SU-DHL-6 (cell line): ENCODE measurements at regions not wholly inside any gene's neighbourhood (a gene's known extent, or its start where the extent isn't known, plus 50 kb on each side); places are given as distances from the start of the nearest gene placed in this dataset.

Experiments used
- H2AFZ ChIP-seq: fragments of 200-600 bp; sonication (generic); 2 replicates; pipeline ENCODE4 v1.6.1; 2014; ENCODE audit warnings: low read depth, mild to moderate bottlenecking, moderate library complexity, mixed read lengths, antibody characterized with exemption, low read length; ENCODE audit not compliant: severe bottlenecking
- H3F3A ChIP-seq: fragments of 200-600 bp; shearing (Covaris generic); 2 replicates; pipeline ENCODE4 v1.6.0; 2016; ENCODE audit warnings: antibody characterized with exemption, mild to moderate bottlenecking; ENCODE audit not compliant: insufficient read depth
- H3K27ac ChIP-seq: fragments of 200-600 bp; sonication (generic); 2 replicates; pipeline ENCODE4 v1.5.1; 2016; ENCODE audit warnings: low read depth, mild to moderate bottlenecking, low read length, moderate library complexity, mixed read lengths
- H3K27me3 ChIP-seq: fragments of 200-600 bp; sonication (generic), shearing (Covaris generic); 2 replicates; pipeline ENCODE4 v1.6.0; 2014; ENCODE audit warnings: mild to moderate bottlenecking, low read length
- H3K36me3 ChIP-seq: fragments of 200-600 bp; sonication (generic); 2 replicates; pipeline ENCODE4 v1.6.1; 2014; ENCODE audit warnings: mild to moderate bottlenecking, low read length, mixed read lengths
- H3K4me2 ChIP-seq: fragments of 300-600, 200-600 bp; shearing (Covaris generic), sonication (generic); 2 replicates; pipeline ENCODE4 v1.6.0; 2014; ENCODE audit warnings: low read length, low read depth, mild to moderate bottlenecking; ENCODE audit not compliant: poor library complexity, severe bottlenecking
- H3K4me3 ChIP-seq: fragments of 200-600 bp; sonication (generic); 2 replicates; pipeline ENCODE4 v1.5.1; 2014; ENCODE audit warnings: antibody characterized with exemption, low read length, mild to moderate bottlenecking, mixed read lengths; ENCODE audit not compliant: insufficient read depth, poor library complexity, severe bottlenecking
- H3K79me2 ChIP-seq: fragments of 200-600 bp; sonication (generic); 2 replicates; pipeline ENCODE4 v1.6.1; 2014; ENCODE audit warnings: mild to moderate bottlenecking, low read length, moderate library complexity; ENCODE audit not compliant: insufficient read depth
- H3K9ac ChIP-seq: fragments of 200-600 bp; sonication (generic); 2 replicates; pipeline ENCODE4 v1.7.0; 2014; ENCODE audit warnings: mild to moderate bottlenecking, low read length
- H3K9me2 ChIP-seq: fragments of 200-600 bp; sonication (generic); replicated peaks from 2 replicates; pipeline ENCODE4 v1.6.1; 2014; ENCODE audit warnings: low read length; ENCODE audit not compliant: insufficient read depth
- H3K9me3 ChIP-seq: fragments of 200-600 bp; sonication (generic); 2 replicates; pipeline ENCODE4 v1.6.1; 2014; ENCODE audit warnings: low read length, mixed read lengths; ENCODE audit not compliant: insufficient read depth
- H4K20me1 ChIP-seq: fragments of 200-600 bp; sonication (generic); 2 replicates; pipeline ENCODE4 v1.6.1; 2014; ENCODE audit warnings: low read depth, mild to moderate bottlenecking, antibody characterized with exemption, low read length, moderate library complexity, mixed read lengths
- CTCF ChIP-seq: fragments of 200-600 bp; sonication (generic); IDR thresholded peaks from one replicate; pipeline ENCODE4 v1.5.1; 2017; ENCODE audit warnings: antibody characterized with exemption, mild to moderate bottlenecking, low read length, moderate library complexity; ENCODE audit not compliant: insufficient read depth, poor library complexity, severe bottlenecking
- EZH2phosphoT487 ChIP-seq: fragments of 200-600 bp; sonication (generic), shearing (Covaris generic); conservative IDR thresholded peaks from 2 replicates; pipeline ENCODE4 v1.6.1; 2018; ENCODE audit warnings: mild to moderate bottlenecking, antibody characterized with exemption, low read length, moderate library complexity, mixed read lengths

- no peaks in the 10 kb centered on the region for H4K20me1 ChIP-seq
- no peak overlapping the region for H3K4me3 ChIP-seq
- no peaks in the 10 kb centered on the region for H3F3A ChIP-seq
- H3K79me2 ChIP-seq = no peaks in the 10 kb centered on the region
- no peak for TF ChIP-seq EZH2phosphoT487
- no peak for TF ChIP-seq CTCF
- H3K27me3 ChIP-seq = no peaks in the 10 kb centered on the region
- H3K4me2 ChIP-seq = no peak overlapping the region
- H3K9ac ChIP-seq = no peak overlapping the region
- H3K9me2 ChIP-seq = no peaks in the 10 kb centered on the region
- no peaks in the 10 kb centered on the region for H3K36me3 ChIP-seq
- no peak overlapping the region for H2AFZ ChIP-seq
- H3K27ac ChIP-seq = no peak overlapping the region
- H3K9me3 ChIP-seq = no peaks in the 10 kb centered on the region
Measured at GRCh38 chr13:21895779-21896178, 224.9 kb downstream of the FGF9 start.

- Histone ChIP-seq H2AFZ (no peak overlapping the region), H3F3A (no peaks in the 10 kb centered on the region), H3K4me2 (no peak overlapping the region), H3K27me3 (no peaks in the 10 kb centered on the region), H3K79me2 (no peaks in the 10 kb centered on the region), H3K4me3 (no peak overlapping the region), H3K9ac (no peak overlapping the region), H3K9me3 (no peaks in the 10 kb centered on the region), H3K36me3 (no peaks in the 10 kb centered on the region), H4K20me1 (no peaks in the 10 kb centered on the region), H3K27ac (no peak overlapping the region), H3K9me2 (no peaks in the 10 kb centered on the region)
- no peak for TF ChIP-seq EZH2phosphoT487
Measured at GRCh38 chr13:21897161-21897560, 226.3 kb downstream of the FGF9 start.

- no peaks in the 10 kb centered on the region for H3F3A ChIP-seq
- H3K9me3 ChIP-seq = no peaks in the 10 kb centered on the region
- H3K27me3 ChIP-seq = no peaks in the 10 kb centered on the region
- H2AFZ ChIP-seq = no peak overlapping the region
- no peaks in the 10 kb centered on the region for H3K36me3 ChIP-seq
- H3K9me2 ChIP-seq = no peaks in the 10 kb centered on the region
- no peak overlapping the region for H3K9ac ChIP-seq
- no peak overlapping the region for H3K4me2 ChIP-seq
- H3K27ac ChIP-seq = no peak overlapping the region
- H3K4me3 ChIP-seq = no peak overlapping the region
- no peaks in the 10 kb centered on the region for H3K79me2 ChIP-seq
- no peak for TF ChIP-seq CTCF
- TF ChIP-seq EZH2phosphoT487 = no peak
- H4K20me1 ChIP-seq = no peaks in the 10 kb centered on the region
Measured at GRCh38 chr13:21898459-21898858, 227.6 kb downstream of the FGF9 start.

GRCh38 chr13:21898945-21899344, 228.1 kb downstream of the FGF9 start:
- Histone ChIP-seq H3F3A (no peaks in the 10 kb centered on the region), H4K20me1 (no peaks in the 10 kb centered on the region)

More at GRCh38 chr13:21898945-21899344, 228.1 kb downstream of the FGF9 start:
- no peaks in the 10 kb centered on the region for H3K27me3 ChIP-seq
- no peak overlapping the region for H3K27ac ChIP-seq
- no peaks in the 10 kb centered on the region for H3K36me3 ChIP-seq
- no peak overlapping the region for H2AFZ ChIP-seq
- no peaks in the 10 kb centered on the region for H3K9me2 ChIP-seq
- H3K4me3 ChIP-seq = no peak overlapping the region
- no peaks in the 10 kb centered on the region for H3K79me2 ChIP-seq
- no peak overlapping the region for H3K9ac ChIP-seq
- H3K9me3 ChIP-seq = no peaks in the 10 kb centered on the region
- H3K4me2 ChIP-seq = no peak overlapping the region
- TF ChIP-seq CTCF = no peak
- TF ChIP-seq EZH2phosphoT487 = no peak
